ENCODE measurements at regions not wholly inside any gene's neighbourhood (a gene's known extent, or its start where the extent isn't known, plus 50 kb on each side); places are given as distances from the start of the nearest gene placed in this dataset.

DNA sequence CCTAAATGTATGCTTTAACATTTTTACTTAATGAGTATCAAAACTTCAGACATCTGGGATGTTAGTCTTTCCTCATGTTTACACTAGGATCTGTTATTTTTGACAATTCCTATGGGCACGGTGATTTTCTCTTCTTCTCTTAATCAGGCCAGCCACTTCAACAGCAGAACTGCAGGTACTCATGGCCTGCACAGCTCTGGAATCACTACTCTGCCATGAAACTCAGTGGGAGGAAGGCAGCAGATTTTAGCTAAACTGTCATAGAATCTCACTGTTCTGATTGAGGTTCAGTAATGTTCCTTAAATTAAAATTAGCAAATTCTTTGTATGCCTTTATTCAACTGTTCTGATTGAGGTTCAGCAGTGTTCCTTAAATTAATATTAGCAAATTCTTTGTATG lies 1083.0 kb downstream of the SLITRK5 start:
- TF ChIP-seq POLR2A (IDR thresholded peaks at IDR 0.05; ENCODE audit: low read length) (no peak), GATA1 (IDR thresholded peaks at IDR 0.05; ENCODE audit: low read depth, low read length) (no peak)

Measured in erythroblast (primary cell).